Ishikawa (cell line): ENCODE measurements at regions not wholly inside any gene's neighbourhood (a gene's known extent, or its start where the extent isn't known, plus 50 kb on each side); places are given as distances from the start of the nearest gene placed in this dataset.

Source experiments
- CEBPB ChIP-seq: IDR thresholded peaks from 2 replicates; pipeline ENCODE4 v1.6.1; 2012
- CREB1 ChIP-seq: IDR thresholded peaks from 2 replicates; pipeline ENCODE4 v1.6.1; 2012; ENCODE audit warnings: low read depth
- EGR1 ChIP-seq: IDR thresholded peaks from 2 replicates; pipeline ENCODE4 v1.6.1; 2012
- EP300 ChIP-seq: IDR thresholded peaks from 2 replicates; pipeline ENCODE4 v1.6.1; 2012; ENCODE audit warnings: borderline replicate concordance
- FOXM1 ChIP-seq: IDR thresholded peaks from 2 replicates; pipeline ENCODE4 v1.6.1; 2012; ENCODE audit warnings: low read depth, borderline replicate concordance
- RAD21 ChIP-seq: IDR thresholded peaks from 2 replicates; pipeline ENCODE4 v1.6.1; 2012; ENCODE audit warnings: low read depth
- TAF1 ChIP-seq: IDR thresholded peaks from 2 replicates; pipeline ENCODE4 v1.6.1; 2012; ENCODE audit warnings: low read depth, mild to moderate bottlenecking
- TCF12 ChIP-seq: IDR thresholded peaks from 2 replicates; pipeline ENCODE4 v1.6.1; 2012; ENCODE audit warnings: low read depth
- TEAD4 ChIP-seq: IDR thresholded peaks from 2 replicates; pipeline ENCODE4 v1.6.1; 2012
- YY1 ChIP-seq: IDR thresholded peaks from 2 replicates; pipeline ENCODE4 v1.6.1; 2012; ENCODE audit warnings: low read depth
- ZBTB7A ChIP-seq: IDR thresholded peaks from 2 replicates; pipeline ENCODE4 v1.6.1; 2012; ENCODE audit warnings: low read depth
- TF ChIP-seq, protein P1 (sequence below): IDR thresholded peaks from 2 replicates; pipeline ENCODE4 v1.6.1; 2012
- TF ChIP-seq, protein P2 (sequence below): IDR thresholded peaks from 2 replicates; pipeline ENCODE4 v1.6.1; 2012; ENCODE audit warnings: low read depth, mild to moderate bottlenecking
- TF ChIP-seq, protein P3 (sequence below): IDR thresholded peaks from 2 replicates; pipeline ENCODE4 v1.6.1; 2012

GRCh38 chr4:104279744-104280143, 214.9 kb downstream of the CXXC4 start:
- TF ChIP-seq CEBPB (no peak), TCF12 (no peak), EP300 (no peak), CREB1 (no peak), FOXM1 (no peak), TEAD4 (no peak), ZBTB7A (no peak), TAF1 (no peak), YY1 (no peak), RAD21 (no peak), EGR1 (no peak)
- TF ChIP-seq, protein P1, sequence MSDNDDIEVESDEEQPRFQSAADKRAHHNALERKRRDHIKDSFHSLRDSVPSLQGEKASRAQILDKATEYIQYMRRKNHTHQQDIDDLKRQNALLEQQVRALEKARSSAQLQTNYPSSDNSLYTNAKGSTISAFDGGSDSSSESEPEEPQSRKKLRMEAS: no peak
- TF ChIP-seq, protein P2, sequence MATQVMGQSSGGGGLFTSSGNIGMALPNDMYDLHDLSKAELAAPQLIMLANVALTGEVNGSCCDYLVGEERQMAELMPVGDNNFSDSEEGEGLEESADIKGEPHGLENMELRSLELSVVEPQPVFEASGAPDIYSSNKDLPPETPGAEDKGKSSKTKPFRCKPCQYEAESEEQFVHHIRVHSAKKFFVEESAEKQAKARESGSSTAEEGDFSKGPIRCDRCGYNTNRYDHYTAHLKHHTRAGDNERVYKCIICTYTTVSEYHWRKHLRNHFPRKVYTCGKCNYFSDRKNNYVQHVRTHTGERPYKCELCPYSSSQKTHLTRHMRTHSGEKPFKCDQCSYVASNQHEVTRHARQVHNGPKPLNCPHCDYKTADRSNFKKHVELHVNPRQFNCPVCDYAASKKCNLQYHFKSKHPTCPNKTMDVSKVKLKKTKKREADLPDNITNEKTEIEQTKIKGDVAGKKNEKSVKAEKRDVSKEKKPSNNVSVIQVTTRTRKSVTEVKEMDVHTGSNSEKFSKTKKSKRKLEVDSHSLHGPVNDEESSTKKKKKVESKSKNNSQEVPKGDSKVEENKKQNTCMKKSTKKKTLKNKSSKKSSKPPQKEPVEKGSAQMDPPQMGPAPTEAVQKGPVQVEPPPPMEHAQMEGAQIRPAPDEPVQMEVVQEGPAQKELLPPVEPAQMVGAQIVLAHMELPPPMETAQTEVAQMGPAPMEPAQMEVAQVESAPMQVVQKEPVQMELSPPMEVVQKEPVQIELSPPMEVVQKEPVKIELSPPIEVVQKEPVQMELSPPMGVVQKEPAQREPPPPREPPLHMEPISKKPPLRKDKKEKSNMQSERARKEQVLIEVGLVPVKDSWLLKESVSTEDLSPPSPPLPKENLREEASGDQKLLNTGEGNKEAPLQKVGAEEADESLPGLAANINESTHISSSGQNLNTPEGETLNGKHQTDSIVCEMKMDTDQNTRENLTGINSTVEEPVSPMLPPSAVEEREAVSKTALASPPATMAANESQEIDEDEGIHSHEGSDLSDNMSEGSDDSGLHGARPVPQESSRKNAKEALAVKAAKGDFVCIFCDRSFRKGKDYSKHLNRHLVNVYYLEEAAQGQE: no peak
- TF ChIP-seq, protein P3, sequence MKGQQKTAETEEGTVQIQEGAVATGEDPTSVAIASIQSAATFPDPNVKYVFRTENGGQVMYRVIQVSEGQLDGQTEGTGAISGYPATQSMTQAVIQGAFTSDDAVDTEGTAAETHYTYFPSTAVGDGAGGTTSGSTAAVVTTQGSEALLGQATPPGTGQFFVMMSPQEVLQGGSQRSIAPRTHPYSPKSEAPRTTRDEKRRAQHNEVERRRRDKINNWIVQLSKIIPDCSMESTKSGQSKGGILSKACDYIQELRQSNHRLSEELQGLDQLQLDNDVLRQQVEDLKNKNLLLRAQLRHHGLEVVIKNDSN: no peak
